ENCODE measurements at regions not wholly inside any gene's neighbourhood (a gene's known extent, or its start where the extent isn't known, plus 50 kb on each side); places are given as distances from the start of the nearest gene placed in this dataset.
A peak's percentile ranks its signal among the peaks of the same experiment; 100 is the strongest.
"Not testable (repeated sequence)": the region's sequence is repeated elsewhere in the genome, so short reads cannot be mapped to it uniquely, and the experiment has no call there.

GRCh38 chr2:53036196-53036595 lies 731.4 kb upstream of the CHAC2 start:
- no peak for DNase-seq

DNA sequence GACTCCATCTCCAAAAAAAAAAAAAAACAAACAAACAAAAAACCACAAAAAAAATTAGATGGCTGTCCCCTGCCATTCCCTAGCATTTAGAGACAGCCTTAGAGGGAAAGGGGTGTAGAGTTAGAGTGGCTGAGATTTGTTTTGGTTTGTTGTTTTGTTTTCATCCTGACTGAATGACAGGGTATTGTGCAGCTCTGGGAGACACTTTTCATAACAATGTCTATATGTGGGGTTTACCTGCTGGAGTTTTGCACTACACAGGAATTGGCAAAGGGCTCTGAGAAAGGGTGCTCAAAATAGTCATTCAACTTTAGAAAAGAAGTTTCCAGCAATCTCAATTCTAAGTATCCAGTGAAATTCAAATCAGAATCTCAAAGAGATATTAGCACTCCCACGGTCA lies 732.5 kb upstream of the CHAC2 start:
- no peak for DNase-seq

- no peak for DNase-seq
Observed at GRCh38 chr2:53033411-53033810, 734.2 kb upstream of the CHAC2 start.

DNA sequence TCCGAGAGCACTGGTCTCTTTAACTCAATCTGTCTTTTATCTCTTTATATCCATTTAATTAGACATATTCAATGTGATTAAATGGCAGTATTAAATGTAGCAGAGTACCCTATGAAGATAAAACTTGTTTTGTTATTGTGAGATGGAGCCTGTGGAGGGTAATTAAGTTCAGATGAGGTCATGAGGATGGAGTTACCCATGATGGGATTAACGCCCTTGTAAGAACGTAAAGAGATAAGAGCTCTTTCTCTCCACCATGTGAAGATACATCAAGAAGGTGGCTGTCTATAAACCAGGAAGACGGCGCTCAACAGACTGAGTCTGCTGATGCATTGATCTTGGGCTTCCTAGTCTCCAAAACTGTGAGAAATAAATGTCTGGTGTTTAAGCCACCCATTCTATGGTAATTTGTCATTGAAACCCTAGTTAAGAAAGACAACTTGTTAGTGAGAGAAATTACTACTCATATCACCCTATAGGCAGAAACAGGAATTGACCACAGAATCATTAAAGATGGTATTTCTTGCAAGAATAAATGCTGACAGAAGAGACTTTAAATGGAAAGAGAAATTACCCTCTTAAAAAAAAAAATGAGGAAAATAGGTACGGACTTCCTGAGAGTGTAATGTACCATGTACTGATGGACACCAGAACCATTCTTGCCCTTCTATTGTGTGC lies 738.7 kb upstream of the CHAC2 start:
- no peak for DNase-seq

GRCh38 chr2:53028225-53028624 lies 739.4 kb upstream of the CHAC2 start:
- DNase-seq: no peak

GRCh38 chr2:53022248-53022647 lies 745.4 kb upstream of the CHAC2 start:
- not testable (repeated sequence) for DNase-seq

DNA sequence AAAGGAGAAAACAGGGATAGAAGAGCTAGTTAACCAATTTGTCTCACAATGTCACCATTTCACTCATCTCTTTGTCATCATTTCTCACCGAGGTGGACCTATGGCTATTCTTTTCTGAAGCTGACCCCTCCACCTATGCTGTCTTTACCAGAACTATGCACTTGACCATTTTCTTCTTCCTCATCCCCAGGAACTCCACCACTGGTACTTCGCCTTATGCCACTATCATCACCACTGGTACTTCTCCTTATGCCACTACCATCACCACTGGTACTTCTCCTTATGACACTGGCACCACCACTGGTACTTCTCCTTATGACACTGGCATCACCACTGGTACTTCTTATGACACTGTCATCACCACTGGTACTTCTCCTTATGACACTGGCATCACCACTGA lies 745.8 kb upstream of the CHAC2 start:
- DNase-seq: no peak

DNA sequence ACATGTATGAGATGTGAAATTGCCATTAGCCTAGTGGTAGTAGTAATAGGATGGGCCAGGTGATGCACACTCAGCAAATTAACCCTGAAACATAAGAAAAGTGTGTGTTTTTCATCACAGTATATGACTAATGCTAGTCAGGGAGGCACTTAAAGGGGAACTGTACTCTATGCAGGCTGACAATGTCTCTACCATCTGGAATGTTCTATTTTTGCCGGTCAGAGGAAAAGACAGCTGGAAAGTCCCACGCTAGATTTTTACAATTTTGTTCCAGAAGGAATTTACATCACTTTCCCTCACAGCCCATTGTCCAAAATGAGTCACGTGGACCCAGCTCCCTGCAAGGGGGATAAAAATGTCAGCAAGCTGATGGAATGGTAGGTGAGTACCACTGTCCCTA lies 746.3 kb upstream of the CHAC2 start:
- DNase-seq: no peak

- DNase-seq: peak in 1 of 2 donors; percentile 24
Observed at GRCh38 chr2:53018825-53019425, 748.7 kb upstream of the CHAC2 start.

GRCh38 chr2:53006980-53007379 lies 760.6 kb upstream of the CHAC2 start:
- DNase-seq: no peak

DNA sequence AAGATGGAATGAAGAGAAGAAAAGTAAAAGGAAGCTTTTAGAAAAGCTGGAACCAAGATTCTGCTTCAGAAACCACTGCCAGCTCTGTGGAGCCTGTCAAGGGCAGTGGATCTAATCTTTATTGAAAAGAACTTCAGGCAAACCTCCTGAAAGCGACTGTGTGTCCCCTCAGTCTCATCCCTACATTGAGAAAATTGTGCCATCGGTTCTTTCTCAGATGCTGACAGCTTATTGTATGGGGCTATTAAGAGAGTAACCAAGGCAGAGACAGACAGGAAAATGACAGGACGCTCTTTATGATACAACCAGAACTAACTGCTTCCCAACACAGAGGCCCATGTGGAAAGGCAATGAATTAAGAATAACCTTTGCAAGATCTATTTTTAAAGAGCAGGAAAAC lies 763.2 kb upstream of the CHAC2 start:
- DNase-seq: no peak

DNA sequence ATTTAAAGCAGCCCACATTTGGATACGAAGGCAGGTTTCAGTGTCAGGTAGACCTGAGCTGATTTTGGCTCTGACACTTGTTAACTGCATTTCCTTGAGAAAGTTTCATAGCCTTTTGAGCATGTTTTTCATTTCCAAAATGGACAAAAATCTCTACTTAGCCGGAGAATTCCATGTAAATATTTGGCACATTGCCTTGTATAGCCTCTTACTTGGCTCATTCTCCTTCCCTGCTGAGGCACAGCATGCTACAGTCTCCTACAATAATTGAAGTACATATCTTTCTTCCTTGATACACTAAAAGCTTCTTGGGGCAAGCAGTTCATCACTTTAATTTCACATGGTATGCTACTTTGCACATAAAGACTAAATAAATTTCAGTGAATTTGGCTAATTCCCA lies 772.2 kb upstream of the CHAC2 start:
- peak in 1 of 2 donors; percentile 21 for DNase-seq

DNA sequence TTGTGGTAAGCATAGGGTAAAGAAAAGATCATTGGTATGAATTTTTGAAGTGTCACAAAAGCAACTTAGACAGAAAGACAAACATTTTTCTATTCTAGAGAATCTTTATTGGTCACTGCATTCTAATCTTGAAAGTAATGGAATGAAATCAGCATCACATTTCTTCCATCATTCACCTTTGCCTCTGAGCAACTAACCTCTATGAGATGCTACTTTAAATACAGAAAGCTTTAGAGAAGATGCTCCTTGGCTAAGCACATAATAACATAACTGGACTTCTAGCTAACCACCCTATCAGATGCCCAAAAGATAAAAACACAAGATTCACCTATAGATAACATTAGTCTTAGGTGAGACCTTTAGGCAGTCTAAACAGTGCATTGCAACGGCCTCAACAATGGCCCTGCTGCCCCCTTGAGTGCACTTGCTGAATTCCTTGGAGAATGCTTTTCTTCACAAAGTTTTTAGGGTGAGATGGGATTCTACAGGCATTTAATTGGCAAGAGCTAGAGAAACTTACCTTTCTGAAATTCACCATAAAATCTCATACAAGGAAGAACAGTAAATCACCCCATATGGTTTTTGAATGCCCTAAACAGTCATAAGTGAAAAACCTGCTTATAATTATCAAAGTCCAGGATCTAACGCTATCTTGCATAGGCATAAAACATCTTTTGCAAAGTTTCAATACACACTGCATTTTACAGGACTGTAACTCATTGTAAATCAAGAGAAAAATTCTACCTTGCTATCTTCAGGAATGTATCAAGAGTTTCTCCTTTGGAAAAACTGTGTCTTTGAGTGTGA lies 791.3 kb upstream of the CHAC2 start:
- no peak for DNase-seq

DNA sequence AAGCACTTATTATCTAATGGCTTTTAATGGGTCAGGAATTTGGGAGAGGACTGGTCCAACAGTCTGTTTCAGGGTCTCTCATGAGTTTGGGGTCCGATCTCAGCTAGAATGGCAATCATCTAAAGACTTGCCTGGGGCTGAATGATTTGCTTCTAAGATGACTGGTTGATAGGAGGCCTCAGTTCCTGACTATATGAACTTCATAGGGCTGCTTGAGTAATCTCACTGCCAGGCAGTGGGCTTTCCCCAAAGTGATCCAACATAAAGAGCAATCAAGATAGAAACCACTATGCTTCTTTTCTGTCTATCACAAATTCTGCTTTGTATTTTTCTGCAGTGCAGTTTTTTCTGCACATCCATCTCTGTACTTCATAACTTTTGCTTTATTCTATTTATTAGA lies 793.5 kb upstream of the CHAC2 start:
- DNase-seq: no peak

GRCh38 chr2:52970642-52971041 lies 797.0 kb upstream of the CHAC2 start:
- DNase-seq: no peak

- DNase-seq: no peak
Observed at GRCh38 chr2:52968043-52968442, 799.6 kb upstream of the CHAC2 start.

DNA sequence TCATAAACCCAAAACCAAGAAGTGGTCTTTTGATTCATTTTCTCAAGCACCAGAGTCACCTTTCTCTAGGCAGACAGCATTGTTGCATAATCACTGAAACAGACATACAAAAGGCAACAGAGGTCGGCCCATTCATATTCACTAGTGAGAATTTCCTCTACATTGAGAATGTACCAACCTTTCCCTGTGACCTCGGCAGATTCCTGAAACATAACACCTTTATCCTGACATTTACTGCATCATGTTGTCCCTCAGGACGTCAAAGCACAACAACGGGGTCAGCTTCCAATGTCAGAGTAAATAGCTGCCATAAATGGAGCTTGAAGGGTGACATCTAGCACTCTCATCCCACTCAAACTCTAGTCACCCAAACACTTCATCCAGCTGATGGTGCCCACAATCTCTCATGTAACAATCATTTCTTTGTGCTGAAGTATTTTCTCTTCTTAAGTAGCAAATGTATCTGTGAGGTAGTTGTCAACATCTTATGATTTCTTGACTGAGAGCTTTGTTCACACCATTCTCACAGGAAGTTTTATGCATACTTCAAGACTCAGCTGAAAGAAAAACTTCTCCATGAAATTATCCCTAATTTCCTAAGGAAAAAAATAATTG lies 802.6 kb upstream of the CHAC2 start:
- DNase-seq: no peak

GRCh38 chr2:52961403-52961802 lies 806.2 kb upstream of the CHAC2 start:
- no peak for DNase-seq

DNA sequence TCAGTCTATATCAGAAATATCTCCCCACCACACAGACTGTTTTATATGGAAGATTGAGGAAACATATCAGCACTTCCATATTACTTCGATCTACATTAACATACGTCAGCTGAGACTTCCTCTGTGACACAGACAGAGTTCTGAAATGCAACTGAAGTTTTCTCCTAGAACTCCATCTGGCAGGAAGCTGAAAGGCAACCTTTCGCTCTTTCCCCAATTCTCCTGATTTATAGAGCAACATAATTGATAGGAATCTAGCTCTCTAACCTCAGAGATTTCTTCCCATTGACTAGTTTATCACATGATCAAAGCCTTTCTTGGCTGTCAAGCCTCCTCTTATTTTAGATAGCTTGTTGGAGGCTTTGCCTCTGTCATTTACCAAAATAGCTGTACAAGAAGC lies 806.7 kb upstream of the CHAC2 start:
- no peak for DNase-seq

DNA sequence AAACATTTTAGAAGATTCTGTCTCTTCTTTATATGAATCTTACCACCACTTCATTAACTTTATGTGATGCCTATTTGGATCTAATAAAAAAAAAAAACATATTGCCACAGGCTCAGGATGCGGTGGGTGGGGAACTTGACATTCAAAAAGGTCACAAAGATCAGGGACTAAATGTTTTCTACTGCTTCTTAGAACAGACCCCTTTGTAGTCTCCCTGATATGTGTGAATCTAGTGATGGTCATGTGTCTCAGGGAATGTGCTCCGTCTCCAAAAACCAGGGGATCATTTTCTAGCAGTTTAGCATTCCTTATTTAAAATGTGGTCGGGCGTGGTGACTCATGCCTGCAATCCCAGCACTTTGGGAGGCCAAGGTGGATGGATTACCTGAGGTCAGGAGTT lies 807.8 kb upstream of the CHAC2 start:
- DNase-seq: no peak

- no peak for DNase-seq
Observed at GRCh38 chr2:52956766-52957165, 810.8 kb upstream of the CHAC2 start.

DNA sequence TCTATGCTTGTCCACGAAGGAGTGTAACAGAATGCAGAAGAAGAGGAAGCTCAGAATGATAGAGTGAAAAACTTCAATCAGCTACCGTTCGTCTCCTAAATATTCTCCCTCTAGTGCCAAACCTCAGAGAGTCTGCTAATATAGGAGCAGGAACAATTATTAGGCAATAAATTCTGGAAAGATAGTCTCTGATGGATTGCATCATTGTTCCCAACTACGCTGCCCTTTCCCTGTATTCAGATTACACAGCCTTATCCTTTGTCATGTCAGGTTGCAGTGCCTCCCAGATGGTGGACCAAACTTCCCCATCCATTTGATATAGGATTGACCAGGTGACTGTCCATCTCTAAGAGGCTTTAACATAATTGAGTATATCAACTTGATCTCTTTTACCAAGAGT lies 811.5 kb upstream of the CHAC2 start:
- no peak for DNase-seq

GRCh38 chr2:52955079-52955478 lies 812.5 kb upstream of the CHAC2 start:
- DNase-seq: no peak
